ENCODE measurements at regions not wholly inside any gene's neighbourhood (a gene's known extent, or its start where the extent isn't known, plus 50 kb on each side); places are given as distances from the start of the nearest gene placed in this dataset.

GRCh38 chr21:19621837-19622496 is 1218.4 kb upstream of the TMPRSS15 start:
- H3K36me3 ChIP-seq, result no peaks in the 10 kb centered on the region
- intact Hi-C loops (cut with DNase I), result no loop called here
- no peak overlapping the region for H3K4me3 ChIP-seq
- H3K9me3 ChIP-seq, result no peaks in the 10 kb centered on the region
- H3K4me1 ChIP-seq, result no peaks in the 10 kb centered on the region
- no peak overlapping the region for H3K27ac ChIP-seq
- no peaks in the 10 kb centered on the region for H3K27me3 ChIP-seq
- no peak for TF ChIP-seq CTCF (IDR thresholded peaks at IDR 0.05)
- DNase-seq (ENCODE audit: low spot score in 2 of 2), result no peak

GRCh38 chr21:19640964-19641363 is 1237.4 kb upstream of the TMPRSS15 start:
- Histone ChIP-seq H3K27me3 (no peaks in the 10 kb centered on the region), H3K36me3 (no peaks in the 10 kb centered on the region), H3K4me1 (no peaks in the 10 kb centered on the region), H3K9me3 (no peaks in the 10 kb centered on the region), H3K27ac (no peak overlapping the region), H3K4me3 (no peak overlapping the region)
- no peak for TF ChIP-seq CTCF (IDR thresholded peaks at IDR 0.05)
- DNase-seq (ENCODE audit: low spot score in 2 of 2), result no peak
- intact Hi-C loops (cut with DNase I), result no loop called here

- Histone ChIP-seq H3K4me3 (no peak overlapping the region), H3K36me3 (no peaks in the 10 kb centered on the region), H3K27ac (no peak overlapping the region), H3K27me3 (no peaks in the 10 kb centered on the region), H3K4me1 (no peaks in the 10 kb centered on the region), H3K9me3 (no peaks in the 10 kb centered on the region)
- intact Hi-C loops (cut with DNase I), result no loop called here
- no peak for TF ChIP-seq CTCF (IDR thresholded peaks at IDR 0.05)
- no peak for DNase-seq (ENCODE audit: low spot score in 2 of 2)
Measured at GRCh38 chr21:19648391-19648790, 1244.8 kb upstream of the TMPRSS15 start.

- DNase-seq (ENCODE audit: low spot score in 2 of 2), result no peak
- Histone ChIP-seq H3K4me1 (no peaks in the 10 kb centered on the region), H3K36me3 (no peaks in the 10 kb centered on the region), H3K4me3 (no peak overlapping the region), H3K9me3 (no peaks in the 10 kb centered on the region), H3K27me3 (no peaks in the 10 kb centered on the region), H3K27ac (no peak overlapping the region)
- intact Hi-C loops (cut with DNase I), result no loop called here
- TF ChIP-seq CTCF (IDR thresholded peaks at IDR 0.05), result no peak
Measured at GRCh38 chr21:19683492-19683891, 1279.9 kb upstream of the TMPRSS15 start.

GRCh38 chr21:19684328-19684727 is 1280.7 kb upstream of the TMPRSS15 start:
- no peak for TF ChIP-seq CTCF (IDR thresholded peaks at IDR 0.05)
- no peaks in the 10 kb centered on the region for H3K27me3 ChIP-seq
- no peaks in the 10 kb centered on the region for H3K9me3 ChIP-seq
- no peak for DNase-seq (ENCODE audit: low spot score in 2 of 2)
- intact Hi-C loops (cut with DNase I), result no loop called here
- no peak overlapping the region for H3K4me3 ChIP-seq
- H3K27ac ChIP-seq, result no peak overlapping the region
- H3K4me1 ChIP-seq, result no peaks in the 10 kb centered on the region
- H3K36me3 ChIP-seq, result no peaks in the 10 kb centered on the region

- no peak for TF ChIP-seq CTCF (IDR thresholded peaks at IDR 0.05)
- H3K4me1 ChIP-seq, result no peaks in the 10 kb centered on the region
- intact Hi-C loops (cut with DNase I), result no loop called here
- H3K4me3 ChIP-seq, result no peak overlapping the region
- H3K36me3 ChIP-seq, result no peaks in the 10 kb centered on the region
- H3K27ac ChIP-seq, result no peak overlapping the region
- H3K9me3 ChIP-seq, result no peaks in the 10 kb centered on the region
- no peaks in the 10 kb centered on the region for H3K27me3 ChIP-seq
- DNase-seq (ENCODE audit: low spot score in 2 of 2), result no peak
Measured at GRCh38 chr21:19692231-19692630, 1288.6 kb upstream of the TMPRSS15 start.
